T-helper 1 cell treated with Interleukin-12 subunit alpha and Interleukin-12 subunit beta and Interleukin-4 antibody, amounts not matched to agents 30 μg/mL and 1 μg/mL, for 36 hours (primary cell): ENCODE measurements at regions not wholly inside any gene's neighbourhood (a gene's known extent, or its start where the extent isn't known, plus 50 kb on each side); places are given as distances from the start of the nearest gene placed in this dataset.

Source experiments
- H3K27ac Mint-ChIP-seq: one replicate; pipeline ENCODE4 v1.8.0; 2021; ENCODE audit warnings: mild to moderate bottlenecking, mixed read lengths
- H3K27me3 Mint-ChIP-seq: one replicate; pipeline ENCODE4 v1.8.0; 2021; ENCODE audit warnings: low read depth, mixed read lengths
- H3K36me3 Mint-ChIP-seq: one replicate; pipeline ENCODE4 v1.8.0; 2021; ENCODE audit warnings: low read depth, mixed read lengths
- H3K4me1 Mint-ChIP-seq: one replicate; pipeline ENCODE4 v1.8.0; 2021; ENCODE audit warnings: low read depth, mixed read lengths
- H3K4me3 Mint-ChIP-seq: one replicate; pipeline ENCODE4 v1.8.0; 2021; ENCODE audit warnings: mild to moderate bottlenecking, moderate library complexity, mixed read lengths
- H3K9me3 Mint-ChIP-seq: one replicate; pipeline ENCODE4 v1.8.0; 2021; ENCODE audit warnings: mixed read lengths

GRCh38 chr11:130641876-130642275 is 193.4 kb downstream of the ADAMTS15 start:
- no peak overlapping the region for H3K27ac Mint-ChIP-seq
- no peak overlapping the region for H3K4me3 Mint-ChIP-seq
- peaks cover 3% of the 10 kb centered on the region for H3K27me3 Mint-ChIP-seq
- peaks cover 6% of the 10 kb centered on the region for H3K4me1 Mint-ChIP-seq
- H3K9me3 Mint-ChIP-seq: no peaks in the 10 kb centered on the region
- peaks cover under 1% of the 10 kb centered on the region for H3K36me3 Mint-ChIP-seq

- no peak overlapping the region for H3K4me3 Mint-ChIP-seq
- no peak overlapping the region for H3K27ac Mint-ChIP-seq
- H3K9me3 Mint-ChIP-seq: no peaks in the 10 kb centered on the region
- no peaks in the 10 kb centered on the region for H3K36me3 Mint-ChIP-seq
- H3K4me1 Mint-ChIP-seq: no peaks in the 10 kb centered on the region
- peaks cover 3% of the 10 kb centered on the region for H3K27me3 Mint-ChIP-seq
Measured at GRCh38 chr11:130642994-130643393, 194.5 kb downstream of the ADAMTS15 start.

DNA sequence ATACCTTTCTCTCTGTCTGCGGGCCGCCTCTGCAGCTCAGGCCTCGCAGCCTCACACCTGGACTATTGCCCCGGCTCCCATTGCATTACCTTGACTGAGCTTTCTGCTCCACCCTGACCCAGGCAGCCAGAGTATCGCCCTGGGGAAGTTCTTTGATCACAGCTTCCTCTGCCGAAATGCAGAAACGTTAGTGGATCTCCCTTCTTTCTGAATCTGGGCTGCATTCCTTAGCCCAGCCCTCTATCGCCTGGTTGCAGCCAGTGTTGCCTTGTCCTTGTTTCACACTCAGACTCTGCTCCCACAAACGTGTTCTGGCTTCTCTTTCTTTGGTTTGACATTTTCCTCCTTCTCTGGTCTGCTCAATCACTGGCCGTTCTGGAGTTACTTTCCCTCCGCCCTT is 195.7 kb downstream of the ADAMTS15 start:
- Mint-ChIP-seq H3K36me3 (no peaks in the 10 kb centered on the region), H3K27me3 (peaks cover 3% of the 10 kb centered on the region), H3K27ac (no peak overlapping the region), H3K4me3 (no peak overlapping the region), H3K4me1 (no peaks in the 10 kb centered on the region), H3K9me3 (no peaks in the 10 kb centered on the region)

GRCh38 chr11:130645164-130645842 is 196.9 kb downstream of the ADAMTS15 start:
- no peaks in the 10 kb centered on the region for H3K9me3 Mint-ChIP-seq
- H3K4me3 Mint-ChIP-seq: no peak overlapping the region
- no peak overlapping the region for H3K27ac Mint-ChIP-seq
- no peaks in the 10 kb centered on the region for H3K4me1 Mint-ChIP-seq
- peaks cover 3% of the 10 kb centered on the region for H3K27me3 Mint-ChIP-seq
- H3K36me3 Mint-ChIP-seq: no peaks in the 10 kb centered on the region

- Mint-ChIP-seq H3K27ac (no peak overlapping the region), H3K36me3 (no peaks in the 10 kb centered on the region), H3K4me3 (no peak overlapping the region), H3K27me3 (peaks cover 3% of the 10 kb centered on the region), H3K9me3 (no peaks in the 10 kb centered on the region), H3K4me1 (no peaks in the 10 kb centered on the region)
Measured at GRCh38 chr11:130645843-130646197, 197.4 kb downstream of the ADAMTS15 start.

DNA sequence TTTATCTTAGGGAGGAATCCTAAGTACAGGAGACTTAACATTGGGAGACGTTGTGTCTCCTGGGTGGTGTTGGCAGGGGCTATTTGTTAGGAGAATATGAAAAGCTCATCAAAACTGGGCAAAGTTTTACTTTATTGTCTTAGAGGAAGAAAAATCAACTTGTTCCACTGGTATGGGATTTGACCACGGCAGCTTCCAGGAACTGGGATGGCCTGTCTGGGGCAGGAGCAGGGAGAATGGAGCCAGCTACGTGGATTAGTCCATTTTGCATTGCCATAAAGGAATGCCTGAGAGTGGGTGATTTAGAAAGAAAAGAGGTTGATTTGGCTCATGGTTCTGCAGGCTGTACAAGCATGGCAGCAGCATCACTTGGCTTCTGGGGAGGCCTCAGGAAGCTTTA is 198.4 kb downstream of the ADAMTS15 start:
- Mint-ChIP-seq H3K4me3 (no peak overlapping the region), H3K9me3 (no peaks in the 10 kb centered on the region), H3K27ac (no peak overlapping the region), H3K36me3 (no peaks in the 10 kb centered on the region), H3K27me3 (peaks cover 3% of the 10 kb centered on the region), H3K4me1 (no peaks in the 10 kb centered on the region)

DNA sequence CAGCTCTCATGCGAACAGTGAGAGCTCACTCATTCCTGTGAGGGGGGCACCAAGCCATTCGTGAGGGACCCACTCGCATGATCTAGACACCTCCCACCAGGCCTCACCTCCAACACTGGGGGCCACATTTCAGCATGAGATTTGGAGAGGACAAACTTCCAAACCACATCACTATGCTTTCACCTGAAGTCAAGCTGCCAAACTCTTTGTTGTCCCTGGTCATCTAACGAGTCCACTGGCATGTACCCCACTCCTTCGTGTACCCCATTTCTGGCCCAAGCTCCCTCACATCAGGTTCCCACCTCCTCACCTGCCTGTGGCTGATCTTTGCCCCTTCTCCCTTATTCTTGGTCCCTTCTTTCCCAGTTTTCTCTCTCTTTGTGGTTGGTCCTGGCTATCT is 198.9 kb downstream of the ADAMTS15 start:
- H3K4me3 Mint-ChIP-seq: no peak overlapping the region
- no peak overlapping the region for H3K27ac Mint-ChIP-seq
- no peaks in the 10 kb centered on the region for H3K9me3 Mint-ChIP-seq
- H3K4me1 Mint-ChIP-seq: no peaks in the 10 kb centered on the region
- no peaks in the 10 kb centered on the region for H3K36me3 Mint-ChIP-seq
- H3K27me3 Mint-ChIP-seq: no peaks in the 10 kb centered on the region

GRCh38 chr11:130649801-130650200 is 201.4 kb downstream of the ADAMTS15 start:
- H3K9me3 Mint-ChIP-seq: no peaks in the 10 kb centered on the region
- no peaks in the 10 kb centered on the region for H3K4me1 Mint-ChIP-seq
- no peaks in the 10 kb centered on the region for H3K27me3 Mint-ChIP-seq
- no peaks in the 10 kb centered on the region for H3K36me3 Mint-ChIP-seq
- H3K4me3 Mint-ChIP-seq: no peak overlapping the region
- H3K27ac Mint-ChIP-seq: no peak overlapping the region

- H3K27ac Mint-ChIP-seq: no peak overlapping the region
- H3K4me3 Mint-ChIP-seq: no peak overlapping the region
- H3K27me3 Mint-ChIP-seq: no peaks in the 10 kb centered on the region
- H3K9me3 Mint-ChIP-seq: no peaks in the 10 kb centered on the region
- H3K4me1 Mint-ChIP-seq: no peaks in the 10 kb centered on the region
- no peaks in the 10 kb centered on the region for H3K36me3 Mint-ChIP-seq
Measured at GRCh38 chr11:130650456-130651030, 202.1 kb downstream of the ADAMTS15 start.

DNA sequence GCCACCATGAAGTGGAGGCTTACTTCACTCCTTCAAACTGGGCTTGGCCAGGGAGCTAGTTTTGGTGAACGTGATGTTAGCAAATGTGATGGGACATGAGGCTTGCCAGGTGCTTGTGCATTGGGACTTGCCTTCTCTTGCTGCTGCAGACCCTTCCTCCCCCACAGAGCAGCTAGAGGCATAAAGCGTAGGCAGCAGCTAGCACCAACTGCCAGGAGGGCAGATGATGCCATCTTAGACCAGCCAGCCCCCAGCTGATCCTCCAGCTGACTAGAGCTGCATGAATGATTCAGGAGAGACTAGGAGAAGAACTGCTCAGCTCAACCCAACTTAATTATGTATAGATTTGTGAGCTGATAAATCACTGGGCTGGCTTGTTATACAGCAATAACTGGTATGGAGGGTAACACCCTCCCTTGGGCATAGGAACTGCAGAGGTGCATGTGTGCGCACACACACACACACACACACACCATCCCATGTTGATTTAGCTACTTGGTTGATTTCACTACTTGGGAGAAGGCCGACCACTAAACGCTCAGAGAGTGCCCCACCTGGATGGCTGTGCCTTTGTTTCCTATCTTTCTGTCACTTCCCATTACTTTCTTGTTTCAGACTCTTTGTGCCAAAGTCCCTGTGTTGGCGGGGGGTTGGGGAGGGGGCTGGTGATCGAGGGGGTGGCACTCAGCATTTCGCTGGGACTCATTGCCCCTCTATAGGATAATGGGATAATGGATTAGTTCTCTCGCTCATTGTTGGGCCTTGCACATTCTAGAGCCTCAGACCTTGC is 202.8 kb downstream of the ADAMTS15 start:
- H3K9me3 Mint-ChIP-seq: no peaks in the 10 kb centered on the region
- no peak overlapping the region for H3K4me3 Mint-ChIP-seq
- H3K27ac Mint-ChIP-seq: no peak overlapping the region
- no peaks in the 10 kb centered on the region for H3K27me3 Mint-ChIP-seq
- no peaks in the 10 kb centered on the region for H3K4me1 Mint-ChIP-seq
- H3K36me3 Mint-ChIP-seq: peaks cover 2% of the 10 kb centered on the region

- Mint-ChIP-seq H3K9me3 (no peaks in the 10 kb centered on the region), H3K36me3 (peaks cover 2% of the 10 kb centered on the region), H3K27ac (no peak overlapping the region), H3K27me3 (no peaks in the 10 kb centered on the region), H3K4me3 (no peak overlapping the region), H3K4me1 (no peaks in the 10 kb centered on the region)
Measured at GRCh38 chr11:130652671-130653335, 204.4 kb downstream of the ADAMTS15 start.

DNA sequence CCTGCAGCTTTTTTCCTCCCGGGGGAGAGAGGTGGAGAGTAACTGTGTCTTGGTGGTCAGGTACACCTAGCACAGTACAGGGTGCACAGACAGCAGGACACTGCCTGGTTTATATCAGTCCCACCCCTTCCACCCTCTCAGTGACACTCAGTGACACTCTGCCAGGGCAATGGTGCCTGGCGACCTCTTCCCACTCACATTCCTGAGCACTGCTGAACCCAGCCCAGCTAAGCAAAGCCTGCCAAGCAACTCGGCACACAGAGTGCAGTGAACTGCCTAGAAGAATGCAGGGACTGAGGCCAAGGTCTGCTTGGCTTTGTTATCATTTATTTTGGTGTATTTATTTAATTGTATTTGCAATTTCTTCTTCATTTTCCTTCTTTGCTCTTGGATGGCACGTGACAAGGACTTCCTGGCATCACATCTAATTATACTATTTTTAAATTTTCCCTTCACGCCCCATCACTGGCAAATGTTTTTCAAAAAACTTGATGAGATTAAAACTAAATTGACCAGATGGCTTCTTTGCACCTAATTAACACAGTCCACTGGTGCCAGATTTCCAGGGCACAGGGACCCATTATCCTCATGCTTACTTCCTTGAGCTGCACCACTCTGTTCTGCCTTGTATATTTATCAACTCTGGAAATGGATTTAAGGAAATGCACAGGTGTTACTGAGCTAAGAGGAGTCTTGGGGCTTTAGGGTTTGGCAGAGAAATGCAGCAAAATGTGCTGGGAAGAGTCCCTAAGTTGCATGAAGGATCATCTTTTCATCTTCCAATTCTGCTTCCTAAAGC is 205.6 kb downstream of the ADAMTS15 start:
- no peaks in the 10 kb centered on the region for H3K27me3 Mint-ChIP-seq
- H3K27ac Mint-ChIP-seq: no peak overlapping the region
- H3K36me3 Mint-ChIP-seq: peaks cover 2% of the 10 kb centered on the region
- no peaks in the 10 kb centered on the region for H3K9me3 Mint-ChIP-seq
- no peaks in the 10 kb centered on the region for H3K4me1 Mint-ChIP-seq
- no peak overlapping the region for H3K4me3 Mint-ChIP-seq

- Mint-ChIP-seq H3K27ac (no peak overlapping the region), H3K27me3 (no peaks in the 10 kb centered on the region), H3K4me3 (no peak overlapping the region), H3K36me3 (peaks cover 2% of the 10 kb centered on the region), H3K9me3 (no peaks in the 10 kb centered on the region), H3K4me1 (no peaks in the 10 kb centered on the region)
Measured at GRCh38 chr11:130655300-130655699, 206.9 kb downstream of the ADAMTS15 start.

- Mint-ChIP-seq H3K9me3 (no peaks in the 10 kb centered on the region), H3K4me1 (peaks cover 2% of the 10 kb centered on the region), H3K36me3 (no peaks in the 10 kb centered on the region), H3K27me3 (peaks cover 9% of the 10 kb centered on the region), H3K4me3 (no peak overlapping the region), H3K27ac (no peak overlapping the region)
Measured at GRCh38 chr11:130666781-130667251, 218.4 kb downstream of the ADAMTS15 start.
